Activated CD8-positive, alpha-beta memory T cell treated with anti-CD3 and anti-CD28 coated beads, Interleukin-2, amount 10 ng/mL, durations not matched to agents 7 days and 5 days (primary cell): ENCODE measurements at regions not wholly inside any gene's neighbourhood (a gene's known extent, or its start where the extent isn't known, plus 50 kb on each side); places are given as distances from the start of the nearest gene placed in this dataset.
"Not testable (repeated sequence)": the region's sequence is repeated elsewhere in the genome, so short reads cannot be mapped to it uniquely, and the experiment has no call there.

Experiments
- ATAC-seq: fragments of 150-1000 bp; cut with Tn5 transposase; one replicate; pipeline ENCODE4 v1.10.0; 2021; ENCODE audit warnings: moderate library complexity
- CTCF ChIA-PET: fragments of 350-600 bp; sonication (Branson Sonifier 250); formaldehyde crosslinking; loops from one replicate; lab custom pipeline; 2021; ENCODE audit warnings: antibody characterized with exemption; lab: Charles Lee
- DNase-seq: peaks from one replicate; pipeline ENCODE4 v3.0.0-alpha.2; 2020
- H3K27ac Mint-ChIP-seq: one replicate; pipeline ENCODE4 v1.8.0; 2021; ENCODE audit warnings: mild to moderate bottlenecking, mixed read lengths
- H3K27me3 Mint-ChIP-seq: one replicate; pipeline ENCODE4 v1.8.0; 2021; ENCODE audit warnings: mixed read lengths
- H3K36me3 Mint-ChIP-seq: one replicate; pipeline ENCODE4 v1.8.0; 2021; ENCODE audit warnings: mild to moderate bottlenecking, mixed read lengths
- H3K4me1 Mint-ChIP-seq: one replicate; pipeline ENCODE4 v1.8.0; 2021; ENCODE audit warnings: mixed read lengths
- H3K4me3 Mint-ChIP-seq: one replicate; pipeline ENCODE4 v1.8.0; 2021; ENCODE audit warnings: mild to moderate bottlenecking, moderate library complexity, mixed read lengths
- H3K9me3 Mint-ChIP-seq: one replicate; pipeline ENCODE4 v1.8.0; 2022; ENCODE audit warnings: low read depth, mixed read lengths

- Mint-ChIP-seq H3K27ac (no peak overlapping the region), H3K4me1 (no peaks in the 10 kb centered on the region), H3K9me3 (no peaks in the 10 kb centered on the region), H3K36me3 (no peaks in the 10 kb centered on the region), H3K4me3 (no peak overlapping the region), H3K27me3 (no peaks in the 10 kb centered on the region)
- ATAC-seq, result no peak
- DNase-seq, result no peak
- CTCF ChIA-PET, result no interaction called here
Observed at GRCh38 chr7:10773430-10773829, 200.2 kb upstream of the PHF14 start.

GRCh38 chr7:10779465-10780399, 193.9 kb upstream of the PHF14 start:
- H3K4me3 Mint-ChIP-seq, result no peak overlapping the region
- no peaks in the 10 kb centered on the region for H3K36me3 Mint-ChIP-seq
- no peaks in the 10 kb centered on the region for H3K4me1 Mint-ChIP-seq
- CTCF ChIA-PET, result no interaction called here
- H3K27me3 Mint-ChIP-seq, result no peaks in the 10 kb centered on the region
- H3K9me3 Mint-ChIP-seq, result no peaks in the 10 kb centered on the region
- no peak for DNase-seq
- no peak for ATAC-seq
- H3K27ac Mint-ChIP-seq, result no peak overlapping the region

GRCh38 chr7:10780400-10780747, 193.3 kb upstream of the PHF14 start:
- H3K36me3 Mint-ChIP-seq, result no peaks in the 10 kb centered on the region
- no peak for ATAC-seq
- no peaks in the 10 kb centered on the region for H3K4me1 Mint-ChIP-seq
- no peaks in the 10 kb centered on the region for H3K27me3 Mint-ChIP-seq
- DNase-seq, result no peak
- CTCF ChIA-PET, result no interaction called here
- no peak overlapping the region for H3K4me3 Mint-ChIP-seq
- no peaks in the 10 kb centered on the region for H3K9me3 Mint-ChIP-seq
- no peak overlapping the region for H3K27ac Mint-ChIP-seq

- H3K9me3 Mint-ChIP-seq, H3K27me3 Mint-ChIP-seq, H3K27ac Mint-ChIP-seq, H3K4me1 Mint-ChIP-seq, ATAC-seq, H3K4me3 Mint-ChIP-seq, DNase-seq, H3K36me3 Mint-ChIP-seq, CTCF ChIA-PET: not testable (repeated sequence)
Observed at GRCh38 chr7:10786976-10787375, 186.7 kb upstream of the PHF14 start.

- Mint-ChIP-seq H3K4me3 (no peak overlapping the region), H3K36me3 (no peaks in the 10 kb centered on the region), H3K27ac (no peak overlapping the region), H3K9me3 (no peaks in the 10 kb centered on the region), H3K4me1 (no peaks in the 10 kb centered on the region), H3K27me3 (no peaks in the 10 kb centered on the region)
- CTCF ChIA-PET, result no interaction called here
- DNase-seq, result no peak
- no peak for ATAC-seq
Observed at GRCh38 chr7:10789170-10789569, 184.5 kb upstream of the PHF14 start.

- CTCF ChIA-PET, result no interaction called here
- no peaks in the 10 kb centered on the region for H3K4me1 Mint-ChIP-seq
- no peaks in the 10 kb centered on the region for H3K27me3 Mint-ChIP-seq
- no peak for DNase-seq
- H3K36me3 Mint-ChIP-seq, result no peaks in the 10 kb centered on the region
- H3K27ac Mint-ChIP-seq, result no peak overlapping the region
- ATAC-seq, result no peak
- H3K4me3 Mint-ChIP-seq, result no peak overlapping the region
- H3K9me3 Mint-ChIP-seq, result no peaks in the 10 kb centered on the region
Observed at GRCh38 chr7:10790910-10791309, 182.8 kb upstream of the PHF14 start.

- Mint-ChIP-seq H3K9me3 (no peaks in the 10 kb centered on the region), H3K4me3 (no peak overlapping the region), H3K27me3 (no peaks in the 10 kb centered on the region), H3K27ac (no peak overlapping the region), H3K4me1 (no peaks in the 10 kb centered on the region), H3K36me3 (no peaks in the 10 kb centered on the region)
- DNase-seq, result no peak
- CTCF ChIA-PET, result no interaction called here
- ATAC-seq, result no peak
Observed at GRCh38 chr7:10793995-10794775, 179.5 kb upstream of the PHF14 start.

- CTCF ChIA-PET, result no interaction called here
- no peak for DNase-seq
- Mint-ChIP-seq H3K9me3 (no peaks in the 10 kb centered on the region), H3K4me3 (no peak overlapping the region), H3K27me3 (no peaks in the 10 kb centered on the region), H3K27ac (no peak overlapping the region), H3K4me1 (no peaks in the 10 kb centered on the region), H3K36me3 (no peaks in the 10 kb centered on the region)
- no peak for ATAC-seq
Observed at GRCh38 chr7:10797157-10797556, 176.5 kb upstream of the PHF14 start.

GRCh38 chr7:10798044-10798443, 175.6 kb upstream of the PHF14 start:
- ATAC-seq (no peak), DNase-seq (no peak)
- H3K4me3 Mint-ChIP-seq, result no peak overlapping the region
- H3K27me3 Mint-ChIP-seq, result no peaks in the 10 kb centered on the region
- CTCF ChIA-PET, result no interaction called here
- no peaks in the 10 kb centered on the region for H3K9me3 Mint-ChIP-seq
- no peaks in the 10 kb centered on the region for H3K4me1 Mint-ChIP-seq
- H3K36me3 Mint-ChIP-seq, result no peaks in the 10 kb centered on the region
- H3K27ac Mint-ChIP-seq, result no peak overlapping the region

- CTCF ChIA-PET, result no interaction called here
- Mint-ChIP-seq H3K27me3 (no peaks in the 10 kb centered on the region), H3K4me3 (no peak overlapping the region), H3K9me3 (no peaks in the 10 kb centered on the region), H3K4me1 (no peaks in the 10 kb centered on the region), H3K27ac (no peak overlapping the region), H3K36me3 (no peaks in the 10 kb centered on the region)
- DNase-seq (no peak), ATAC-seq (no peak)
Observed at GRCh38 chr7:10799475-10799874, 174.2 kb upstream of the PHF14 start.

GRCh38 chr7:10802011-10802410, 171.7 kb upstream of the PHF14 start:
- ATAC-seq (no peak), DNase-seq (no peak)
- Mint-ChIP-seq H3K4me1 (no peaks in the 10 kb centered on the region), H3K9me3 (no peaks in the 10 kb centered on the region), H3K36me3 (no peaks in the 10 kb centered on the region), H3K27ac (no peak overlapping the region), H3K27me3 (no peaks in the 10 kb centered on the region), H3K4me3 (no peak overlapping the region)
- CTCF ChIA-PET, result no interaction called here

GRCh38 chr7:10802526-10802925, 171.1 kb upstream of the PHF14 start:
- Mint-ChIP-seq H3K4me1 (no peaks in the 10 kb centered on the region), H3K9me3 (no peaks in the 10 kb centered on the region), H3K27me3 (no peaks in the 10 kb centered on the region), H3K36me3 (no peaks in the 10 kb centered on the region), H3K4me3 (no peak overlapping the region), H3K27ac (no peak overlapping the region)
- no peak for ATAC-seq
- no peak for DNase-seq
- CTCF ChIA-PET, result no interaction called here

GRCh38 chr7:10803720-10804119, 170.0 kb upstream of the PHF14 start:
- CTCF ChIA-PET, result no interaction called here
- H3K27ac Mint-ChIP-seq, result no peak overlapping the region
- no peaks in the 10 kb centered on the region for H3K27me3 Mint-ChIP-seq
- ATAC-seq (no peak), DNase-seq (no peak)
- no peaks in the 10 kb centered on the region for H3K4me1 Mint-ChIP-seq
- H3K9me3 Mint-ChIP-seq, result no peaks in the 10 kb centered on the region
- no peaks in the 10 kb centered on the region for H3K36me3 Mint-ChIP-seq
- no peak overlapping the region for H3K4me3 Mint-ChIP-seq

GRCh38 chr7:10804770-10805169, 168.9 kb upstream of the PHF14 start:
- H3K36me3 Mint-ChIP-seq, result no peaks in the 10 kb centered on the region
- H3K4me1 Mint-ChIP-seq, result no peaks in the 10 kb centered on the region
- H3K9me3 Mint-ChIP-seq, result no peaks in the 10 kb centered on the region
- ATAC-seq (no peak), DNase-seq (no peak)
- H3K4me3 Mint-ChIP-seq, result no peak overlapping the region
- H3K27ac Mint-ChIP-seq, result no peak overlapping the region
- H3K27me3 Mint-ChIP-seq, result no peaks in the 10 kb centered on the region
- CTCF ChIA-PET, result no interaction called here
